Activated B cell treated with CpG ODN at 0.5 μM for 24 hours (primary cell): ENCODE measurements at regions not wholly inside any gene's neighbourhood (a gene's known extent, or its start where the extent isn't known, plus 50 kb on each side); places are given as distances from the start of the nearest gene placed in this dataset.

Experiments
- ATAC-seq: fragments of 200-7000 bp; cut with Tn5 transposase; one replicate; pipeline ENCODE4 v1.10.0; 2021; ENCODE audit warnings: low read depth, mild to moderate bottlenecking, moderate library complexity
- CTCF ChIA-PET: fragments of 350-600 bp; sonication (Branson Sonifier 250); formaldehyde crosslinking; loops from one replicate; lab custom pipeline; 2021; ENCODE audit warnings: antibody characterized with exemption; lab: Charles Lee
- POLR2A ChIA-PET: fragments of 350-600 bp; sonication (Branson Sonifier 250); formaldehyde crosslinking; loops from one replicate; lab custom pipeline; 2021; ENCODE audit warnings: antibody characterized with exemption; lab: Charles Lee
- DNase-seq: peaks from one replicate; pipeline ENCODE4 v3.0.0; 2022
- H3K27ac Mint-ChIP-seq: one replicate; pipeline ENCODE4 v1.8.0; 2020; ENCODE audit warnings: mixed read lengths
- H3K27me3 Mint-ChIP-seq: one replicate; pipeline ENCODE4 v1.8.0; 2021; ENCODE audit warnings: mixed read lengths
- H3K36me3 Mint-ChIP-seq: one replicate; pipeline ENCODE4 v1.8.0; 2021; ENCODE audit warnings: low read depth, mixed read lengths
- H3K4me1 Mint-ChIP-seq: one replicate; pipeline ENCODE4 v1.8.0; 2021; ENCODE audit warnings: mixed read lengths
- H3K4me3 Mint-ChIP-seq: one replicate; pipeline ENCODE4 v1.8.0; 2020; ENCODE audit warnings: mild to moderate bottlenecking, mixed read lengths
- H3K9me3 Mint-ChIP-seq: one replicate; pipeline ENCODE4 v1.8.0; 2020; ENCODE audit warnings: mixed read lengths
- CTCF ChIP-seq: fragments of 200-600 bp; IDR thresholded peaks from one replicate; pipeline ENCODE4 v1.8.0; 2022; ENCODE audit warnings: antibody characterized with exemption, mild to moderate bottlenecking
- intact Hi-C: fragments of 100-400 bp; cut with micrococcal nuclease; formaldehyde crosslinking; loops from one replicate; pipeline ENCODE4 v1.15.1; 2024

- ChIA-PET POLR2A (no interaction called here), CTCF (no interaction called here)
- Mint-ChIP-seq H3K27ac (no peak overlapping the region), H3K4me3 (no peak overlapping the region), H3K9me3 (peaks cover 6% of the 10 kb centered on the region), H3K27me3 (no peaks in the 10 kb centered on the region), H3K36me3 (no peaks in the 10 kb centered on the region), H3K4me1 (no peaks in the 10 kb centered on the region)
- intact Hi-C loops, result no loop called here
- DNase-seq (no peak), ATAC-seq (no peak)
- TF ChIP-seq CTCF, result no peak
Measured at GRCh38 chr10:83205861-83206260, 933.4 kb upstream of the GHITM start.

- TF ChIP-seq CTCF, result no peak
- H3K27ac Mint-ChIP-seq, result no peak overlapping the region
- no peaks in the 10 kb centered on the region for H3K36me3 Mint-ChIP-seq
- ChIA-PET POLR2A (no interaction called here), CTCF (no interaction called here)
- H3K27me3 Mint-ChIP-seq, result no peaks in the 10 kb centered on the region
- no peak for DNase-seq
- peaks cover 3% of the 10 kb centered on the region for H3K9me3 Mint-ChIP-seq
- no peak overlapping the region for H3K4me3 Mint-ChIP-seq
- intact Hi-C loops, result no loop called here
- no peaks in the 10 kb centered on the region for H3K4me1 Mint-ChIP-seq
- ATAC-seq, result no peak
Measured at GRCh38 chr10:83212632-83213334, 926.5 kb upstream of the GHITM start.

GRCh38 chr10:83214136-83214535, 925.2 kb upstream of the GHITM start:
- intact Hi-C loops, result no loop called here
- ChIA-PET POLR2A (no interaction called here), CTCF (no interaction called here)
- no peaks in the 10 kb centered on the region for H3K4me1 Mint-ChIP-seq
- H3K9me3 Mint-ChIP-seq, result peaks cover 3% of the 10 kb centered on the region
- no peak overlapping the region for H3K4me3 Mint-ChIP-seq
- TF ChIP-seq CTCF, result no peak
- H3K27me3 Mint-ChIP-seq, result no peaks in the 10 kb centered on the region
- H3K27ac Mint-ChIP-seq, result no peak overlapping the region
- H3K36me3 Mint-ChIP-seq, result no peaks in the 10 kb centered on the region
- ATAC-seq, result no peak
- no peak for DNase-seq

- ATAC-seq, result no peak
- no peak for DNase-seq
- intact Hi-C loops, result no loop called here
- H3K27ac Mint-ChIP-seq, result no peak overlapping the region
- no peaks in the 10 kb centered on the region for H3K27me3 Mint-ChIP-seq
- no peaks in the 10 kb centered on the region for H3K36me3 Mint-ChIP-seq
- POLR2A ChIA-PET, result no interaction called here
- TF ChIP-seq CTCF, result no peak
- CTCF ChIA-PET, result no interaction called here
- H3K4me3 Mint-ChIP-seq, result no peak overlapping the region
- no peaks in the 10 kb centered on the region for H3K4me1 Mint-ChIP-seq
- H3K9me3 Mint-ChIP-seq, result peaks cover 3% of the 10 kb centered on the region
Measured at GRCh38 chr10:83218205-83218604, 921.1 kb upstream of the GHITM start.

GRCh38 chr10:83222300-83222699, 917.0 kb upstream of the GHITM start:
- no peaks in the 10 kb centered on the region for H3K27me3 Mint-ChIP-seq
- H3K4me3 Mint-ChIP-seq, result no peak overlapping the region
- ChIA-PET POLR2A (no interaction called here), CTCF (no interaction called here)
- H3K27ac Mint-ChIP-seq, result no peak overlapping the region
- no peaks in the 10 kb centered on the region for H3K36me3 Mint-ChIP-seq
- DNase-seq (no peak), ATAC-seq (no peak)
- H3K4me1 Mint-ChIP-seq, result no peaks in the 10 kb centered on the region
- intact Hi-C loops, result no loop called here
- TF ChIP-seq CTCF, result no peak
- no peaks in the 10 kb centered on the region for H3K9me3 Mint-ChIP-seq
